ENCODE measurements at regions not wholly inside any gene's neighbourhood (a gene's known extent, or its start where the extent isn't known, plus 50 kb on each side); places are given as distances from the start of the nearest gene placed in this dataset.
A peak's percentile ranks its signal among the peaks of the same experiment; 100 is the strongest.

GRCh38 chr1:56435434-56436262 lies 143.7 kb downstream of the PLPP3 start:
- TF ChIP-seq RAD21 (conservative IDR thresholded peaks at IDR 0.05 in 1 of 2, IDR thresholded peaks at IDR 0.05 in 1 of 2) (no peak), MAFK (IDR thresholded peaks at IDR 0.05; ENCODE audit: partially characterized antibody) (no peak), SMC3 (IDR thresholded peaks at IDR 0.05) (no peak), ZC3H11A (IDR thresholded peaks at IDR 0.05) (no peak)
- Histone ChIP-seq H3K4me2 (no peak overlapping the region), H3K9me3 (no peaks in the 10 kb centered on the region), H3K4me1 (0 out of 3 replicates have a peak, but pooled peaks cover 7% of the 10 kb centered on the region), H3K4me3 (no peak overlapping the region), H3K27ac (peak overlapping the region in 1 of 2 experiments; percentile 28; a peak in 1 of 6 replicates)
- FAIRE-seq (no peak), ATAC-seq (no peak), DNase-seq (ENCODE audit: low read depth in 1 of 2, low spot score in 1 of 2) (no peak)
- POLR2A ChIA-PET: interaction anchor here (0.6 kb wide), 1 partner anchor 151 kb away, joined by 3 read pairs; no protein-coding TSS in a partner anchor
- WGBS (ENCODE audit: missing lambda C conversion rate): 61% methylated on average over 2 of the region's 2 CpGs
- CTCF ChIA-PET: no interaction called here

- no peaks in the 10 kb centered on the region for H3K9me3 ChIP-seq
- H3K4me3 ChIP-seq: no peak overlapping the region
Observed at GRCh38 chr1:56434740-56435139, 144.6 kb downstream of the PLPP3 start.

GRCh38 chr1:56434025-56434424 lies 145.3 kb downstream of the PLPP3 start:
- Histone ChIP-seq H3K4me1 (0 out of 3 replicates have a peak, but pooled peaks cover 7% of the 10 kb centered on the region), H3K4me3 (no peak overlapping the region), H3K27ac (no peak overlapping the region), H3K4me2 (no peak overlapping the region), H3K9me3 (no peaks in the 10 kb centered on the region)
- ChIA-PET CTCF (interaction anchor here (0.6 to 0.7 kb wide), 2 partner anchors 11 to 64 kb away, joined by 3 read pairs; no protein-coding TSS in a partner anchor), POLR2A (no interaction called here)
- FAIRE-seq: no peak
- WGBS (ENCODE audit: missing lambda C conversion rate): 64% methylated on average over 5 of the region's 5 CpGs
- no peak for ATAC-seq
- no peak for DNase-seq (ENCODE audit: low read depth in 1 of 2, low spot score in 1 of 2)
- TF ChIP-seq PHF8 (IDR thresholded peaks at IDR 0.05; ENCODE audit: borderline replicate concordance, low read depth) (no peak), RNF2 (IDR thresholded peaks at IDR 0.05; ENCODE audit: borderline replicate concordance, low read depth) (no peak), PBX3 (IDR thresholded peaks at IDR 0.05) (no peak), FOXS1 (CRISPR knock-in tag; IDR thresholded peaks at IDR 0.05) (no peak), POLR2AphosphoS2 (conservative IDR thresholded peaks at IDR 0.05; ENCODE audit: low read length) (no peak), HDAC2 (IDR thresholded peaks at IDR 0.05) (no peak), ELK1 (IDR thresholded peaks at IDR 0.05; ENCODE audit: low read depth, low read length) (no peak), TP53 (CRISPR knock-in tag; IDR thresholded peaks at IDR 0.05) (no peak), NPAS2 (CRISPR knock-in tag; IDR thresholded peaks at IDR 0.05; ENCODE audit: borderline replicate concordance) (no peak), CBX8 (IDR thresholded peaks at IDR 0.05) (no peak)

More at GRCh38 chr1:56434740-56435139, 144.6 kb downstream of the PLPP3 start:
- Histone ChIP-seq H3K4me1 (0 out of 3 replicates have a peak, but pooled peaks cover 7% of the 10 kb centered on the region), H3K4me2 (no peak overlapping the region), H3K27ac (no peak overlapping the region)
- POLR2A ChIA-PET: no interaction called here
- FAIRE-seq: no peak
- CTCF ChIA-PET: no interaction called here
- TF ChIP-seq RFX5 (IDR thresholded peaks at IDR 0.05): no peak
- no peak for TF ChIP-seq ATOH8 (CRISPR knock-in tag; IDR thresholded peaks at IDR 0.05; ENCODE audit: low read depth)
- TF ChIP-seq RAD21 (conservative IDR thresholded peaks at IDR 0.05 in 1 of 2, IDR thresholded peaks at IDR 0.05 in 1 of 2): no peak
- no peak for TF ChIP-seq NFE2L2 (conservative IDR thresholded peaks at IDR 0.05; ENCODE audit: low read length)
- TF ChIP-seq BHLHE40 (IDR thresholded peaks at IDR 0.05; ENCODE audit: low read depth, low read length): no peak
- no peak for TF ChIP-seq POLR2AphosphoS2 (conservative IDR thresholded peaks at IDR 0.05; ENCODE audit: low read length)
- TF ChIP-seq SMC3 (IDR thresholded peaks at IDR 0.05): no peak
- TF ChIP-seq PBX3 (IDR thresholded peaks at IDR 0.05): no peak
- TF ChIP-seq HOXB5 (CRISPR knock-in tag; IDR thresholded peaks at IDR 0.05): no peak
- TF ChIP-seq MAZ (IDR thresholded peaks at IDR 0.05; ENCODE audit: borderline replicate concordance, low read depth, low read length): no peak
- TF ChIP-seq HOXB13 (CRISPR knock-in tag; IDR thresholded peaks at IDR 0.05; ENCODE audit: low read depth): no peak
- no peak for TF ChIP-seq HES2 (IDR thresholded peaks at IDR 0.05)
- no peak for TF ChIP-seq FOXS1 (CRISPR knock-in tag; IDR thresholded peaks at IDR 0.05)
- no peak for TF ChIP-seq HEYL (CRISPR knock-in tag; IDR thresholded peaks at IDR 0.05)
- no peak for TF ChIP-seq KDM1A (IDR thresholded peaks at IDR 0.05; ENCODE audit: low read depth)
- no peak for TF ChIP-seq RNF2 (IDR thresholded peaks at IDR 0.05; ENCODE audit: borderline replicate concordance, low read depth)
- ATAC-seq: peak in 1 of 2 experiments; percentile 60; a peak in 3 of 6 replicates
- no peak for DNase-seq (ENCODE audit: low read depth in 1 of 2, low spot score in 1 of 2)
- WGBS (ENCODE audit: missing lambda C conversion rate): 89% methylated on average over 4 of the region's 4 CpGs
